CD1c-positive myeloid dendritic cell (primary cell): ENCODE measurements at regions not wholly inside any gene's neighbourhood (a gene's known extent, or its start where the extent isn't known, plus 50 kb on each side); places are given as distances from the start of the nearest gene placed in this dataset.
A peak's percentile ranks its signal among the peaks of the same experiment; 100 is the strongest.

Experiments
- DNase-seq: peaks from one replicate; pipeline ENCODE4 v3.0.0-alpha.2; 2016; ENCODE audit errors: extremely low spot score

GRCh38 chr5:159422361-159422760 lies 92.1 kb upstream of the IL12B start:
- no peak for DNase-seq

GRCh38 chr5:159422910-159423309 lies 92.6 kb upstream of the IL12B start:
- no peak for DNase-seq

GRCh38 chr5:159424123-159424522 lies 93.8 kb upstream of the IL12B start:
- DNase-seq, result no peak

GRCh38 chr5:159426694-159427093 lies 96.4 kb upstream of the IL12B start:
- no peak for DNase-seq

GRCh38 chr5:159427180-159428012 lies 97.1 kb upstream of the IL12B start:
- DNase-seq, result no peak

- no peak for DNase-seq
Observed at GRCh38 chr5:159430361-159431012, 100.2 kb upstream of the IL12B start.

GRCh38 chr5:159435855-159436254 lies 105.6 kb upstream of the IL12B start:
- DNase-seq, result no peak

GRCh38 chr5:159438092-159438491 lies 107.8 kb upstream of the IL12B start:
- no peak for DNase-seq

- no peak for DNase-seq
Observed at GRCh38 chr5:159439002-159439401, 108.7 kb upstream of the IL12B start.

GRCh38 chr5:159440235-159440634 lies 109.9 kb upstream of the IL12B start:
- DNase-seq, result no peak

GRCh38 chr5:159440968-159441367 lies 110.7 kb upstream of the IL12B start:
- DNase-seq, result no peak

GRCh38 chr5:159441441-159441840 lies 111.2 kb upstream of the IL12B start:
- DNase-seq, result no peak

GRCh38 chr5:159442206-159442850 lies 112.0 kb upstream of the IL12B start:
- DNase-seq, result no peak

GRCh38 chr5:159444441-159445082 lies 114.3 kb upstream of the IL12B start:
- DNase-seq, result peak; percentile 38

GRCh38 chr5:159447116-159447515 lies 116.8 kb upstream of the IL12B start:
- DNase-seq, result no peak

- no peak for DNase-seq
Observed at GRCh38 chr5:159448841-159449407, 118.6 kb upstream of the IL12B start.

GRCh38 chr5:159449925-159450324 lies 119.6 kb upstream of the IL12B start:
- DNase-seq, result no peak

GRCh38 chr5:159450417-159450816 lies 120.1 kb upstream of the IL12B start:
- no peak for DNase-seq

GRCh38 chr5:159451197-159452052 lies 121.1 kb upstream of the IL12B start:
- no peak for DNase-seq

GRCh38 chr5:159452480-159453167 lies 122.3 kb upstream of the IL12B start:
- DNase-seq, result peak; percentile 41
